Kidney capillary endothelial cell (primary cell): ENCODE measurements at regions not wholly inside any gene's neighbourhood (a gene's known extent, or its start where the extent isn't known, plus 50 kb on each side); places are given as distances from the start of the nearest gene placed in this dataset.

Source experiments
- DNase-seq: peaks from one replicate; pipeline ENCODE4 v3.0.0-alpha.2; 2018; ENCODE audit warnings: low spot score

DNA sequence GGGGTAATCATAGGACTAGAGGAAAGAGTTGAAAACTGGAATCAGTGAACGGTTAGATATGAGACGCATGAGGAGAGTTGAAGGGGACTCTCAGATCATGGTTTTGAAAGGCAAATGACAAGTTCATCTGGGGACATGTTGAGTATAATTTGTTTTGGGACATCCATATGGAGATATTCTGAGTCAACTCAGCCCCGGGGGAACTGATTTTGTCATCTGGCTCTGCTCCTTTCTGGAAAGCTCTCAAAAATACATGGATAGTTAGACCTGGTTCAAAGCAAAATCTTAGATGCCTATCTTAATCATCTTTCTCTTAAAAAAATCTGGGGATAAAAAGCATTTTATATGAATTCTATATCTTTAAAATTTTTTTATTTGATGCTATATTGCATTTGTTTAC, 161.2 kb downstream of the SNX18 start:
- no peak for DNase-seq

DNA sequence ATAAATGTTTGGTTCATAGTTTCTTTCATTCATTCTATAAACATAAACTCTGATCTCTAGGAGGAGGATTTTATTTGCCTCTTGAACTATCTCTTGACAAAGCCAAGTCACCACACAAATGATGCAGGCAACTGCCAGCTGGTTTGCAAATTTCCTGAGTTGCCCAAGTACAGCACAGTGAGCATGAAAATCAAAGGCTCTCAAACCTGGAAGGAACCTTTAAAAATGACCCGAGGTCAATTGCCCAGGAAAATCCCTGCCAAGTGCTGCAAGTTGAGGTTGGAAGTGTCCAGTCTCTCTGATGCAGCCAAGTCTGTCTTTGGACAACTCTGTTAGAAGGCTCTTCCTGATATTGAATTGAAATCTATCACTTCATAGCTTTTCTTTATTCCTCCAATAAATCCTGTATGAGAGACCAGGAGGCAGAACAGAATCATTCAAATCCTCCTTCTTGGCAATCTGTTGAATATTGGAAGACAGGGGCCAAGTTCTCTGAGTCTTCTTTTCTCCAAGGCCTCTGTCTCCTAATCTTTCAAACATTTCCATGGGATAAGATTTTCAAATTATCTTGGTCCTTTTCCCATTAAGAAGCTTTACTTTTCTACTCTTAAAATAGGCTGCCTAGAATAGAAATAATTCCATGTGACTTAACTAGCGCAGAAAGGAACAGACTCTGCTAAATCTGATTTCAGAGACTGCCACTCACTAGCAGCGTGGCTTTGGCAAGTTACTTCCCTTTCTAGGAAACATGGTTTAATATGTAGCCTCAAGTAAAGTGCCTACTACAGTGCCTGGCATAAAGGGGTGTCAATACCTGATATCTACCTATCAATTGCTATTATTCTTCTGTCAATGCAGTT, 159.2 kb downstream of the SNX18 start:
- DNase-seq = no peak

DNA sequence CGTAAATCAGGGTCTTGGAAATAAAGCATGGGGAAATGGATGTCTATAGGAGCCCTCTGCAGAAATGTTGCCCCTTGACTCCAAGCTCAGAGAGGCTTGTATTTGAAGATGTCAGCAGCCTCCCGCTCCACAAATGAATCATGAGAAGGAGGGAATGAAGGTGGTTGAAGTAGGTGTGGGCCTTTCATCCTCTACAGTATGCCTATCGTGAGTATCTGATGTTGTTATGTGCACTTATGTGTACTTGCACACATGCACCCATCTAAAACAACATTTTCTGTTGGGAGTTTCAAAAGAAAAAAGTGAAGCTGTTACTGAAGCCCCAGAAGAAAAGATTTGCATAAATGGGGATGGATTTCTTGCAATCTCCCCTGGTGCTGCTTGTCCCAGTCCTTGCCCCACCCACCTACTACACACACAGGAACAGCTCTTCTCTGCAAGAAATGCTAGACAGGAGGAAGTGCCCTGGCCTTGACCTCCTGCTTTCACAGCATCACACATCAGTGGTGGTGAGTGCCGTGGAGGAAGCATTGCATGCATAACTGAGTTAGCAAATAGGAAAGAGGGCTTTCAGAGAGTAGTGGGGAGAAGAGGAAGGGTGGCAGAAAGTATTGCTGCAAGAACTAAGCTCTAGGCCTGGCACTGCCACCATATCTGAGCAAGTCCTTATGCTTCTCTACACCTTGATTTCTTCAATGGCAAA, 156.1 kb downstream of the SNX18 start:
- no peak for DNase-seq

DNA sequence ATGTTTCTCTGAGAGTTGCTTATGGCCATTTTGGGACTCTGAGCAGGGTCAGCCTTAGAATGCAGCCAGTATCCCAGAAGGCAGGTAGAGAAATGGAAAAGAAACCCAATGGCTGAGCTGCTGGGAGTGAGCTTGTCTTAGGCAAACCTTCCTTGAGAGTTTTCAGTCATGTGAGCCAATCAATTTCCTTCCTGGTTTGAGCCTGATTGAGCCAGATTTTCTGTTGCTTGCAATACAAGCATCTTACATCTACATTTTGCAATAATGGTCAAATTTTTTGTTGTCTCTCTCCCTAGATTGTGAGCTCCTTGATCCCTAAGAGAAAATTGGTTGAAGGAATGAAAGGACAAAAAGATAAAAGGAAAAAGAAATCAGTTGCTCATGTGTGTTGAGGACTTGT, 155.3 kb downstream of the SNX18 start:
- DNase-seq = no peak

DNA sequence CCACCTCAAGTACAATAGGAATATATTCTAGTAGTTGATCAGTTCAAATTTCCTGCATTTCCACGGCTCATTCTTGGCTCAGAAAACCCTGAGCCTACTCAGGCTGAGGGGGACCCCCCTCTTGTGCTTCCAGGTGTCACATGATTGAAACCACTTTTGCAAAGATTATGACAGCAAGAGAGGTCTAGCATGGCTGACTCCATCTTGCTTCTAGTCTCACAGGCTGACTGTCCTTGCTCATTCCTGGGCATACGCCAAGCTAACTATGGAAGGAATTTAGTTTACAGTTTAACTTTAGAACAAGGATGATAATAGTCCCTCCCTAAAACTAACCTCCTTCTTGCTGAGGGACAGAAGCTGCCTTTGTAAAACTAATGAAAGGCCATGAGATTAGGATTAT, 154.1 kb downstream of the SNX18 start:
- DNase-seq = no peak

DNA sequence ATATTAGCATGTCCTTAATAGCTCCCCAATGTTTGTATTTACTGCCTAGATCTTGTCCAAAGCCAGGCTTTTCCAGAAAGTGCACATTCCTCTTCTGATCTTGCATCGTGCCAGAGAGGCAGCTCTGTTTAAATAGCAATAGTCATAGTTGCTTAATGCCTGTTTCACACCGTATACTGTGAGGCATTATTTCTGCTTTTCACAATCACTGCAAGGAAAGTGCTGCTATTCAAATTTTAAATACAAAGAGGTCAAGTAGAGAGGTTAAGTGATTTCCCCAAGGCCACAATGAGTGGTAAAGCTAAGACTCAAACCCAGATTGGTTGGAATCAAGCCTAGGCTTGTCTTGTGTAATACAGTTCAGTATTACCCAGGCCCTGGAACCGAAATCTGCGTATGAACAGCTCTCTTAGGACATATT, 153.6 kb downstream of the SNX18 start:
- no peak for DNase-seq

DNA sequence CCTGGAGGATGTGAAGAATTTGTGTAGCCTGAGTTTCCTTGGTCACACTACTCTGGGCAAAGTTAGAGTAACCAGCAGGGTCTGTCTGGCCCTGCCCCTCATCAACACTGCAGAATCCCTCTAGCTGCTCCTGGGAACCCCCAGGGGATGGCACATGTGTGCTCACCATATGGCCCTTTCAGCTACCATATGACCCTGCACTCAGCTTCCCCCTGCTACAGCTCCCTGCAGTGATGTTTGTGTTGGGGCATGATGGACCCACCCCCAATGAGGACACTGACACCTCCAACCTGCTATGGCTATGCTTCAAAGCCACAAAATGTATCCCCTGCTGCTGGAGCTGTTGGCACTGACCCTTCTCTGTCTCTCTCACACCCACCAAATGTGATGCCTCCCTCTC, 152.7 kb downstream of the SNX18 start:
- DNase-seq = no peak

DNA sequence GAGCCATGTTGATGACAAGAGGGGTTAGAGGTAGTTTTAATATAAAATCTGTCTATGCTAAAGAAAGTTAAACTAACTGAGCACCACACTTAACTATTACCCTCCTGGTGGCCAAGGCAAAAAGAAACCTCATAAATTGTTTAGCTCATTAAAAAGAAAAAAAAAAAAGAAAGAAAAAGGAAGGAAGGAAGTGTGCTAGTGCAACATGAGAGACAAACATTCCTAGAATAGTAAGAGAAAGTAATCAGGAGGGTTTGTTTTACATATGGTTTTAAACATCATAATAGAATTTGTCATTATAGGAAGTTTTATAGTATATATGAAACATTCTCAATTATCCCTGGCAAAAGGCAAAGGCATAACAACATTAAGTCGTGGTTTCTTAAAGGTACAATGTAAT, 152.3 kb downstream of the SNX18 start:
- no peak for DNase-seq

DNA sequence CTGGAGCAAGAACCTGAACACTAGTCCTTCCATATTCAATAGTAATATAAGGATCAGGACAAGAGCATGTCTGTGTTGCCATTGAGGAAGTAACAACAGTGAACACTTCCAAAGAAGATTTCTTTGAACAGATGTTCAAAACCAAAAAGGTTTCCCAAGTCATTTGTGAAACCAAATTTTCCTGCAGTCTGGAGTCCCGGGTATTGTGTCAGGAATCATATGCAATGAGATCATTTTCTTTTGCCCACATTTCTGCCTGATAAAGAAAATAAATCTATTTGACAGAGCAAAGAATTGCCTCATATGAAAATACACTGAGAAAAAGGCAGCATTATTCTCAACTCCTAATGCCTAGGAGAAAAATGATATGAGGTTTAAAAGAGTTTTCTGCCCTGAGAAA, 151.7 kb downstream of the SNX18 start:
- DNase-seq = no peak

DNA sequence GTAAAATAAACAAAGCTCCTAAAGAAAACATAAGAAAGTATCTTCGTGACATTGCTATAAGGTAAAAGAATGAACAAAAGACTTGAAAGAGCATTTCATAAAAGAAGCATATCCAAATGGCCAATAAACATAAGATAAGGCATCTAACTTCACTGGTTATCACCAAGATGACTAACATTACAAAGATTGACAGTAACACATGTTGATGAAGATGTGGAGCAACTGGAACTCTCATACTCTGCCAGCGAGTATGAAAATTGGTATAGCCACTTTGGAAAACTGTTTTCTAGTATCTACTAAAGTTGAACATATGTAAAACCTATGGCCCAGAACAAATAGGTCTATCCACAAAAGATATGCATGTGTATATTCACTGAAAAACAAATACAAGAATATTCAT, 150.5 kb downstream of the SNX18 start:
- DNase-seq = no peak

DNA sequence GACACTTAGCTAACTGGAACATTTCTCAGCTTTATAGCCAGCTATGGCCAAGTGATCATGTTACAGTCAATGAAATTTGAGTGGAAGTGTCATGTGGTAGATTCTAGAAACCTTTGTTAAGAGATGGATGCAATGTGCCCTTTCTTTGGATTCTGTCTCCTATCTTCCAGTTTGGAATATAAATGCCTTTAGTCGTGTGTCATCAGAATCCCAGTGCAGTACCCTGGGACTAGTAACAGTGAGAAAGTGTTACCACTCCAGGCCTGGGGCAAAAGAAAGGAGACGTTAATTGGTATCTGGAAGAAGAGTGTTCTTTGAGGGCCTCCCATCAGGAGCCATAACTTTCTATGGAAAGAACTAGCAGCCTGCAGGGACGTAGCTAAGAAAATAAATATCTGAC, 149.6 kb downstream of the SNX18 start:
- DNase-seq = no peak

DNA sequence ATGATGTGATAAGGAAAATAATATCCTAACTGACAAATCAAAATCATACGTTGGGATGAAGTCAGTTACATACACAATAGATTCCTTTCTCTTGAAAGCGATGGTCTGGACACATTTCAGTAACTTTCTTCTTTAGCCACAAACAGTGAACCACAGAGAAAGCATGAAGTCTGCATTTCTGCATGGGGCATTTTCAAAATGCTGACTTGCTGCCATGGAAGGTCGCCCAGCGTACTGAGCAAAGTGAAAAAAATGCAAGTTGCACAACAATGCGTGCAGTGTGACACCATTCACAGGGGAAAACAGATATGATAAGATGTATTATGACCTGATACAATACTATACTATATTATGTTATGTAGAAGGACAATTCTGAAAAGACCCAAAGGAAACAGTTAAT, 146.3 kb downstream of the SNX18 start:
- DNase-seq = no peak

DNA sequence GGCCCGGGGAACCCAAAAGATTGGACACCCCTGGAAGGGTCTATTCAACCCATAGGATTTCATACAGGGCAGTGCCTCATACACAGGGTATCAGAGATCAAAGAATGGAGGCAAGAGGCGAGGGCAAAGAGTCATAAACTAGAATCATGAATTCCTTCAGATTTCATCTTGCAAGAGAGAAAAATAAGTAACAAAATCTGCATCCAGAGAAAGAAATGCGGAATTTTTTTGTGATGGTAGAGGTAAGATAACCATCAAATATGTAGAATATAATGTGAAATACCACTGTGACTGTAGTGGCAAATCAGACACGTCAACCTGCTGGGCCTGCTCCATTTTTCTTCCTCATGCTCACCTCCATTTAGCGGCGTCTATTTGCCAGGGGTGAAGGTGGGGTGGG, 143.6 kb downstream of the SNX18 start:
- DNase-seq = no peak

DNA sequence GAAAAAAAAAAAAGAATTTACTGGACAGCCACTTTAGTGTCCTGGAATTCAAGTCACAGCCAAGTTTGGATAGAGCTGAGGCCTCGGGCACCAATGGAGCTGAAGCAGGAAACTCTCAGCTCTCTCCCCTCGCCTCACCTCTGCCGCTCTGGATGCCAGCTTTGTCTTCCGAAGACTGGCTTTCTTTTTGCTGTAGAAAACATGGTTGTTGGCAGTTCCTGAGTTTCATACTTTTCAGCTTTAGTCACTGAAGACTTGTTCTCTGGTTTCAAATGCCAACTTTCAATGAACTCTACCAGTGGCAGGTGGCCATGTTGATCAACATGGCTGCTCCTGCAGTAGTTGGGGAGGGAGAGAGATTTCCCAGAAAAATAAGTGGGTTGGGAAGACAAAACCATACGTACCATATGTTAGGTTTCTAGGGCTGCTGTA, 142.2 kb downstream of the SNX18 start:
- DNase-seq = no peak

DNA sequence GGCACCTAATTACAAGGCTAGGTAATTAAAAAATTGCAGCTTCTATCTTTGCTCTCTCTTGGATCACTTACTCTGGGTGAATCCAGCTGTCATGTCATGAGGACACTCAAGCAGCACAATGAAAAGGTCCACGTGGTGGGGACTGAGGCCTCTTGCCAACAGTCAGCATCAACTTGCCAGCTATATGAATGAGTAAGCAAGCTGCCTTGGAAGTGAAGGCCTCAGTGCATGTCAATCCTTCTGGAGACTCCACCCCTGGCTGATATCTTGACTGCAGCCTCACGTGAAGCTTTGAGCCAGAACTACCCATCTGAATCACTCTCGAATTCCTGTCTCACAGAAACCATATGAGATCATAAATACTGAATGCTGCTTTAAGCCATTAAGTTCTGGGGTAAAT, 140.5 kb downstream of the SNX18 start:
- no peak for DNase-seq

DNA sequence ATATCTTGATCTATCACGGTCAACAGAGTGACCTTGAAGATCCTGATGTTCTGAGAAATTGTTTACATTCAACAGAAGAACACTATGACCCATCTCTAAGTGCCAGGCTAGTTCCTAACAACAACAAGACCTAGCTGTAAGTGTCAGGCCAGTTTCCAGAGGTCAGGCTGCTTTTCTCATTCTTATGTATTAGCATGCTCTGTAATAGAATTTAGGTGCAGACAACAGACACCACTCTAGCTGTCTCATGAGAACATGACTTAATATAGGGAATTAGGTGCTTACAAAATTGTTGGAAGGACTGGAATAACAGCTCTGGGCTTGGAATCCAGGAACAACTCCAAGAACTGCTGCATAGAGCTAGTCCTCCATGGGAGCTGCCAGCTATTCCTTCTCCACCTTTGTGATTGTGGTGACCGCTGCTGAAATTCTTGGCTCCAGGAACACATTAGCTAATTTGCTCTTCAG, 138.7 kb downstream of the SNX18 start:
- DNase-seq = no peak

DNA sequence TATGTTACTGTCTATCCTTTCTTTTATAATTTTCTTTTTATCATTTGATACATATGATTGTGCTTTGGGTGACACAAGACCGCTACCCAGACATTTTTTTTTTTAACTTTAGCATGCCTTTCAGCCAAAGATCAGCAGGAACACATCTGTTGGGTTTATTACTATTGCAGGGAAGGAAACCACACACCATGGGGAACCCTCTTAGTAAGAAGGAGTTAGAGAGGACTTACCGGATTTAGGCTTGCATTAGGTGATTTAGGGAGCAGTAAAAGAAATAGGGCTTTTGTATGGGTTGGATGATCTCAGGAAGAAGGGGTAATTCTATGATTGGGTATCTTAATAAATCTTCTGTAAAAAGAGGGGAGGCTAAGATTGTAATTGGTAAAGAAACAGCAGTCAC, 138.2 kb downstream of the SNX18 start:
- DNase-seq = no peak

DNA sequence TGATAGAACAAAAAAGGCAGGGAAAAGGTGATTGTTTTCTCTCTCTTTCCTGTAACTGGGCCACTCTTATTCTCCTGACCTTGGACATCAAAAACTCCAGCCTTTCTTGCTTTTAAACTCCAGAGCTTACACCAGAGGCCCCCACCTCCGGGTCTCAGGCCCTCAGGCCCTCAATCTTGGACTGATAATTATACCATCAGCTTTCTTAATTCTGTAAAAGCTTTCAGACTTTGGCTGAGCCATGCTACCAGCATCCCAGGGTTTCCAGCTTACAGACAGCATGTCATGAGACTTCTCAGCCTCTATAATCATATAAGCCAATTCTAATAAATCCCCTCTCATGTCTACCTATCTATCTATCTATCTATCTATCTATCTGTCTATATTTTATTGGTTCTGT, 137.7 kb downstream of the SNX18 start:
- DNase-seq = no peak

DNA sequence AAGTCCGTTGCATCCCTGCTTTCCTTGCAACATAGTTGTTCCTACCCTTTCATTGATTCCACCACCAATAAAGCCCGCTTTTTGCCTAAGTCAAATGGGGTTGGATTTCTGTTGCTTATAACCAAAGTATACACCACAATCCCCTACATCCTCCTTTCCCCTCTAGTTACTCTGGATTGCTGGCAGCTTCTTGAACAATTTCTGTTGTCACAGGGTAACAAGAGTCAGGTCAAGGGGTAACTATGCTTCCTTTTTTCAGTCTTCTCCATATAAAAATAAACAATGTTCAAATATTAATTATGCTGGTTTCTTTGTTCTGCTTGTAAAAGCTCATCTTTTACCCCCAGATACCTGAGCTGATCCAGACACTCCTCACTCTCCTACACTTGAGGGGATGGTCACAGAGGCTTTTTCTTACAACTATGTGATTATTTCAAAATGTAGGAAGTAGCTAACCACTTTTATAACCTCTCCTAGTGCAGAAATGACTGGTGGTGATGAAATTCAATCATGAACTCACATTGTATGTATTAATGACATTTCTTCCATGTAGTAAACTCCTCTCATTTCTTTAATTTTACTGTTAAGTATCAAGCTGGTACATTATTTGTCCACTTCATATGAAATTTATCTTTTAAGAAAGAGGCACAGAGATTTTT, 136.5 kb downstream of the SNX18 start:
- no peak for DNase-seq

DNA sequence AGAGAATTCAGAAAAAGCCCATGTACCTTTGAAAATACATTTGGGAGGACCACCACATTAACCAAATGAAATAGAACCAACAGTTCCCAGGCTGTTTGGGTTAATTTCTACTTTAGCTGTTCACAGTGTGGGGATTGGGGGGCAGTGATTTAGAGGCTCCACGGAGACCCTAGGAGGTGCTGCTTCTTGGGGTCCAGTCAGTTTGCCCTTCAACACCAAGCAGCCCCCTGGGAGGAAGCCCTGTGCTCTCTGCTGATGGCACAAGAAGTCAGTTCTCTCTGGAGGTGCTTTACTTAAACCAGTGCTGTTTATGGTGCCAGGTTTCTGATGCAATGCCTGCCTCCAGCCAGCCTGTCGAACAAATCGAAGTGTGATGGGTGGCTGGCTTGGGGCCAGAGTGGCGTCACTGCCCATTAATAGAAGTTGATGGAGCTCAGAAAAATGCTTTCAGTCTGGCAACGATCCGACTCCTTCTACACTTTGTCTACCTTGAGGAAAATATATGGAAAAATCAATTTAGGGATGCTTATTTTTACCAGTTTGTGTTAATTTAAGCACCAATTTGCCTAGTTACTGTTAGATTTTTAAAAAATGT, 134.0 kb downstream of the SNX18 start:
- no peak for DNase-seq

DNA sequence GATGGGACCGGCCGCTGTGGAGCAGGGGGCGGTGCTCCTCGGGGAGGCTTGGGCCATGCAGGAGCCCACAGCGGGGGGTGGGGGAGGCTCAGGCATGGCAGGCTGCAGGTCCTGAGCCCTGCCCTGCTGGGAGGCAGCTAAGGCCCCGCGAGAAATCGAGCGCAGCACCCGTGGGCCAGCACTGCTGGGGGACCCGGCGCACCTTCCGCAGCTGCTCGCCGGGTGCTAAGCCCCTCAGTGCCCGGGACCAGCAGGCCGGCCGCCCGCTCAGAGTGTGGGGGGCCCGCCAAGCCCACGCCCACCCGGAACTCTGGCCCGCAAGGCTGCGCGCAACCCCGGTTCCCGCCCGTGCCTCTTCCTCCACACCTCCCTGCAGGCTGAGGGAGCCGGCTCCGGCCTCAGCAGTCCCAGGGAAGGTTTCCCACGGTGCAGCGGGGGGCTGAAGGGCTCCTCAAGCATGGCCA, 131.5 kb downstream of the SNX18 start:
- no peak for DNase-seq

DNA sequence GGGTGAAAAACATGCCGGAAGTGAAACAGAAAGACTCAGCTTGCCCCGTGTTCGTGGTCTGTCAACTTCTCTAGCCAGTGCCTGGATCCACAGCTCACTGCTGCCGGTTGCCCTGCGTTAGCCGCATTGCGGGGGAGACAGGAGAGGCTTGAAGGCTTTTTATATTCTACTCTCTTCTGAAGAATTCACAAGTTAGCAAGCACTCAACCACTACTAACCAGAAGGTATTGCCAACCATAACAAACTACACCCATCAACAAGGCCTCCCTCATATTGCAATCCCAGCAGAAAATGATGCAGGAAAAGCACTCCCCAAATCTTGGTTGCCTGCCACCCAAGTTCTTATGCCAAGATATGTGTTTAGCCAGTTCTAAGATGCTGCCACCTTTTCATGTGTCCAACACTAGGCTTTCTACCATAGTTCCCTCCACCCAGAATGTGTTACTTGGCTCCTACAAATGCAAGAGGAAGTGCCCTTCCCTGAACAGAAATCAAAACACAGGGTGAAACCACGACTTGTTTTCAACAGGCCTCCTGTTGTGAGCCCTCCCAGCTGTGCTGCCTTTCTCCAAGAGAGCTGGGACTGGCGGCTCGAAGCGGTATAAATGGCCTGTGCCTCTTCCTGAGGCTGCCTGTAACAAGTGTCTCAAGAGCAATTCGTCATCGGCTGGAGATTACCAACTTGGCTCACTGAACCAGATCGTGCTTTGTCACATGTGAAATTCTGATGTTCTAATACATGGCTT, 129.0 kb downstream of the SNX18 start:
- DNase-seq = no peak
